Heart right ventricle (tissue), 16 donors: ENCODE measurements at regions not wholly inside any gene's neighbourhood (a gene's known extent, or its start where the extent isn't known, plus 50 kb on each side); places are given as distances from the start of the nearest gene placed in this dataset.

Experiments used
- ATAC-seq, 8 donors: fragments of 200-7000 bp; cut with Tn5 transposase; one replicate each; pipeline ENCODE4 v1.9.1; 2020; ENCODE audit warnings: mild to moderate bottlenecking in 8 of 8, moderate library complexity in 8 of 8, moderate number of reproducible peaks in 1 of 8
- DNase-seq, 2 donors: peaks; one replicate each; pipeline ENCODE4 v3.0.0-alpha.2; 2020
- H3K27ac ChIP-seq, 10 donors: fragments of 200-600 bp; sonication (generic) in 2 of 10; one replicate each; pipeline versions ENCODE4 v1.5.0 to v1.8.0; 2020 to 2022; ENCODE audit warnings: mild to moderate bottlenecking in 3 of 10
- H3K27me3 ChIP-seq, 7 donors: fragments of 200-600 bp; one replicate each; pipeline ENCODE4 v1.8.0; 2021 to 2022; ENCODE audit warnings: mild to moderate bottlenecking in 2 of 7
- H3K36me3 ChIP-seq, 9 donors: fragments of 200-600 bp; sonication (generic) in 1 of 9; one replicate each; pipeline versions ENCODE4 v1.5.0 to v1.8.0; 2020 to 2022; ENCODE audit warnings: mild to moderate bottlenecking in 2 of 9
- H3K4me1 ChIP-seq, 9 donors: fragments of 200-600 bp; sonication (generic) in 1 of 9; one replicate each; pipeline versions ENCODE4 v1.5.0 to v1.8.0; 2020 to 2022; ENCODE audit warnings: mild to moderate bottlenecking in 4 of 9
- H3K4me3 ChIP-seq, 10 donors: fragments of 200-600 bp; sonication (generic) in 2 of 10; one replicate each; pipeline versions ENCODE4 v1.5.0 to v1.8.0; 2020 to 2022; ENCODE audit warnings: mild to moderate bottlenecking in 7 of 10, moderate library complexity in 2 of 10
- H3K9me3 ChIP-seq, 11 donors: fragments of 200-600 bp in 10 of 11; sonication (generic) in 2 of 11; one replicate each; pipeline versions ENCODE4 v1.5.0 to v1.8.0; 2013 to 2022; ENCODE audit warnings: mild to moderate bottlenecking in 2 of 11, control low read depth in 1 of 11, moderate library complexity in 1 of 11
- CTCF ChIP-seq, 9 donors: fragments of 200-600 bp; sonication (generic) in 2 of 9; IDR thresholded peaks; one replicate each; pipeline versions ENCODE4 v1.5.0 to v1.8.0; 2021 to 2022; ENCODE audit warnings: antibody characterized with exemption in 9 of 9, mild to moderate bottlenecking in 5 of 9, moderate library complexity in 1 of 9
- WGBS, 2 donors: extraction: QIAGEN DNeasy Blood & Tissue Kit; methylation state at CpG; one replicate each; pipeline ENCODE4 v1.1.7; 2013; ENCODE audit warnings: inconsistent platforms in 1 of 2; 5-methylcytosine and 5-hydroxymethylcytosine counted together
- intact Hi-C, 10 donors: fragments of 100-400 bp; cut with DNase I; formaldehyde crosslinking; loops; one replicate each; pipeline versions ENCODE4 v1.11.1 to v1.14.2; 2022
- donor health status: Arrhythmogenic right ventricular cardiomyopathy.
- donor health status: ischemic (EF 13 %, LVEDD 7.1; RV severe dilation, severe dysfunction).
- donor health status: healthy with polysubstance abuse.
- donor health status: DM: no; HTN: yes; CAD: no.
- donor health status: DM: no; HTN: no; CAD: no.
- donor health status: ischemic (EF 25% LVEDD 6.9; RV normal size, moderate dysfunction).
- donor health status: ischemic (EF 25% LVEDD 5.7; RV mildly dilated, moderate dysfunction).
- donor health status: healthy.
- donor health status: DM: yes; HTN: yes; CAD: no.
- donor health status: Ischemic cardiomyopathy.
- donor health status: ischemic (EF 35%, LVEDD 5.7; RV mildly dilated, moderate dysfunction).
- donor health status: nonischemic (EF 11% LVEDD 7.7; RV severe dilation, severe dysfunction).
- donor health status: DM: yes; HTN: yes; CAD: no.
- donor health status: PGD.
- donor health status: ischemic (EF 29% LVEDD 5.4; RV normal size, mild dysfunction).
- donor health status: nonischemic (EF 23%, LVEDD 6.1; RV moderate dilation, normal function).

- ATAC-seq (no peak), DNase-seq (no peak)
- Histone ChIP-seq H3K4me1 (no peaks in the 10 kb centered on the region), H3K4me3 (no peak overlapping the region), H3K27ac (no peak overlapping the region), H3K27me3 (peaks cover 0 to 13% (median 8%) of the 10 kb centered on the region in 7 donors), H3K9me3 (no peaks in the 10 kb centered on the region), H3K36me3 (no peaks in the 10 kb centered on the region)
- intact Hi-C loops: no loop called here
- no peak for TF ChIP-seq CTCF (IDR thresholded peaks at IDR 0.05)
- WGBS, 2 donors: 64 to 67% methylated on average over 19 of the region's 19 CpGs
Observed at GRCh38 chr5:2299388-2300220, 416.9 kb upstream of the IRX4 start.

GRCh38 chr5:2298781-2299180 is 416.1 kb upstream of the IRX4 start:
- DNase-seq: no peak
- Histone ChIP-seq H3K27ac (no peak overlapping the region), H3K27me3 (peaks cover 0 to 13% (median 8%) of the 10 kb centered on the region in 7 donors), H3K36me3 (no peaks in the 10 kb centered on the region), H3K4me3 (no peak overlapping the region), H3K9me3 (no peaks in the 10 kb centered on the region), H3K4me1 (no peaks in the 10 kb centered on the region)
- intact Hi-C loops: no loop called here
- ATAC-seq: no peak
- 24 to 29% methylated on average over 3 of the region's 3 CpGs for WGBS, 2 donors
- TF ChIP-seq CTCF (IDR thresholded peaks at IDR 0.05): no peak

GRCh38 chr5:2297991-2298390 is 415.3 kb upstream of the IRX4 start:
- ATAC-seq (no peak), DNase-seq (no peak)
- intact Hi-C loops: no loop called here
- Histone ChIP-seq H3K27me3 (peaks cover 0 to 13% (median 8%) of the 10 kb centered on the region in 7 donors), H3K36me3 (no peaks in the 10 kb centered on the region), H3K27ac (no peak overlapping the region), H3K9me3 (no peaks in the 10 kb centered on the region), H3K4me3 (no peak overlapping the region), H3K4me1 (no peaks in the 10 kb centered on the region)
- TF ChIP-seq CTCF (IDR thresholded peaks at IDR 0.05): no peak
- 84 to 92% methylated on average over 13 of the region's 13 CpGs for WGBS, 2 donors

GRCh38 chr5:2295476-2295875 is 412.8 kb upstream of the IRX4 start:
- no peaks in the 10 kb centered on the region for H3K36me3 ChIP-seq
- peaks cover 0 to 9% (median 0%) of the 10 kb centered on the region in 11 donors for H3K9me3 ChIP-seq
- no peak overlapping the region for H3K4me3 ChIP-seq
- H3K27me3 ChIP-seq: peaks cover 0 to 11% (median 8%) of the 10 kb centered on the region in 7 donors
- ATAC-seq (no peak), DNase-seq (no peak)
- TF ChIP-seq CTCF (IDR thresholded peaks at IDR 0.05): no peak
- no peak overlapping the region for H3K27ac ChIP-seq
- WGBS, 2 donors: 92% methylated on average over 13 of the region's 13 CpGs
- intact Hi-C loops: no loop called here
- no peaks in the 10 kb centered on the region for H3K4me1 ChIP-seq
